Activated T-helper 2 cell treated with anti-CD3 and anti-CD28 coated beads, Interferon-gamma antibody, Interleukin-2, Interleukin-4, amounts not matched to agents 10 μg/mL and 5 μg/mL and 100 μg/mL, durations not matched to agents 14 hours and 24 hours and 36 hours (primary cell): ENCODE measurements at regions not wholly inside any gene's neighbourhood (a gene's known extent, or its start where the extent isn't known, plus 50 kb on each side); places are given as distances from the start of the nearest gene placed in this dataset.

Experiments
- DNase-seq: peaks from one replicate; pipeline ENCODE4 v3.0.0; 2021; ENCODE audit warnings: low spot score
- H3K27ac Mint-ChIP-seq: one replicate; pipeline ENCODE4 v1.8.0; 2021; ENCODE audit warnings: mixed read lengths
- H3K27me3 Mint-ChIP-seq: one replicate; pipeline ENCODE4 v1.8.0; 2021; ENCODE audit warnings: low read depth, mixed read lengths
- H3K36me3 Mint-ChIP-seq: one replicate; pipeline ENCODE4 v1.8.0; 2021; ENCODE audit warnings: low read depth, mixed read lengths
- H3K4me1 Mint-ChIP-seq: one replicate; pipeline ENCODE4 v1.8.0; 2021; ENCODE audit warnings: low read depth, mixed read lengths
- H3K4me3 Mint-ChIP-seq: one replicate; pipeline ENCODE4 v1.8.0; 2021; ENCODE audit warnings: low read depth, mild to moderate bottlenecking, moderate library complexity, mixed read lengths
- H3K9me3 Mint-ChIP-seq: one replicate; pipeline ENCODE4 v1.8.0; 2021; ENCODE audit warnings: mixed read lengths
- intact Hi-C: fragments of 100-400 bp; cut with micrococcal nuclease; formaldehyde crosslinking; loops from one replicate; pipeline ENCODE4 v1.15.1; 2023

DNA sequence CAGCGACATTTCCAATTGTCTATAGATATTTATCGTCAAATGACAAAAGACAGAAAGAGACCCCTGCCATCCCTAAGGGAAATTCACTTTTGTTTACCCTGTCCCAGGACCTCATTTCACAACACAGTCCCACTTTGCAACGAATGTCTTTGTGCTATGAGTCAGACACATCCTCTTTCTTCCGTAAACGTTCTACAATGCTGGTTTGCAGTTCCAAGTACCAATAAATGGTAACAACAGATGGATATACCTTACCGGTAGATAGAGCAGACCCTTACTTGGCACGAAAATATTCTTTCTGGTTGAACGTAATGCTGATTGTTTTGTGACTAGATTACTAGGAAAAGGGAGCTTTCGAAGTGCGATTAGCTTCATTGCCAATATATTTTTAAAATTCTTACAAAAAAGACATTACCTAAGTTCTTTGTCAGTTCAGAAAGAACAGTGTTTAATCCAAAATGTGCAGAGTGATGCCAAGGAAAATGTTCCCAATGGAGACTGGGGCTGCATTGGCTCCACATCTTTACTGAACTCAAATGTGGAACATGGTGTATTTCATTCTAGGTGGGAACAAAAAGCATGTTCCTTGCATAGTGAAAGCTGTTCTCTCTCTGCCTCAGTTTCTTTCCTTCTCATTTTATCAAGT is 202.5 kb upstream of the SLC27A6 start:
- no peak overlapping the region for H3K27ac Mint-ChIP-seq
- intact Hi-C loops, result no loop called here
- no peaks in the 10 kb centered on the region for H3K27me3 Mint-ChIP-seq
- H3K9me3 Mint-ChIP-seq, result no peaks in the 10 kb centered on the region
- DNase-seq, result no peak
- H3K4me3 Mint-ChIP-seq, result no peak overlapping the region
- no peaks in the 10 kb centered on the region for H3K36me3 Mint-ChIP-seq
- no peaks in the 10 kb centered on the region for H3K4me1 Mint-ChIP-seq

DNA sequence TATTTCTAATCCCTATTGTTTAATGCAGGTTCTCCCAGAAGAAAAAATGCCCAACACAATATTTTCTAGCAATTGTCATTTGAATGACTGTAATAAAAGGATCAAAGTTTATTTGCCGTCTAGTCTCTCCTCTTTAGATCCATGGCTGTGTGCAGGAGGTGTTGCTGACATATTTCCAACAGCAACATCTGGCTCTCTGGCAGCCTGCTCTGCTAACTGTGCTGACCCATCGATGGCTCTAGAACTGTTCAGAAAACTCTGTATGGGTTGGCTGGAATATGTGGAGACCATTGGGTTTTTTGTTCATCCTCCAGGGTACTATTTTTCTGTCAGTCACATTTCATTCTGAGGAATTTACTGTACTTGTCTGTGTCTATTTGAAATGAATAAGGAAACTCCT is 202.0 kb upstream of the SLC27A6 start:
- Mint-ChIP-seq H3K9me3 (no peaks in the 10 kb centered on the region), H3K27ac (no peak overlapping the region), H3K27me3 (no peaks in the 10 kb centered on the region), H3K4me1 (no peaks in the 10 kb centered on the region), H3K4me3 (no peak overlapping the region), H3K36me3 (no peaks in the 10 kb centered on the region)
- DNase-seq, result no peak
- intact Hi-C loops, result no loop called here

DNA sequence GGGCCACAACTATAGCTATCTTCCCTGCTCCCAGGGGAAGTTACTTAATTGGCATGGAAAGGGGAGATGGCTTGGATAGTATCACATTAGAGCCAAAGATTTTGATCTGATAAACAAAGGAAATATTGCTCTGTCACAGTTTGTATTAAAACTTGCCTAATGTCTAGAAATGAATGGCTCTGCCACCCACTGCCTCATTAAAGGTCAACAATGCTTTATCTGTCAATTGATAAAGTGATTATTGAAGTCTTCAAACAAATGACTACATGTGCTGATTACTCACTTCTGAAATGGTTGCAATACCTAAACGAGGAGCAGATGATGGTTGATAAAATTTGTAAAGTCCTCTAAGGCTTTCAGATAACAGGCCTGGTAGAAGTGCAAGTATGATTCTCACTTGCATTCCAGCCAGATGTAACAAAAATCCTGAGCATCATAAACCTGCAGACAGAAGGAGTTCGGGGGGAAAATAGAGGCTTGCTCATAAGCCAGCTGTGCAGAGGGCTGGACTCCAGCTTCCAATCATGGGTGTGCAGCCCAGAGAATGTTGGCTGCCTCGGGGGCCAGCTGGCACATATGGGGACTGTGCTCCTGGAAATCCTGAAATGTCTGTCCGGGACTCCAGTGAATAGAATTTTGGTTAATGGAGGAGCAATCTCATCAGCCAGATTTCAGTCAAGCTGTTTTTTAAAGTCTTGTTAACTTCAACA is 200.5 kb upstream of the SLC27A6 start:
- intact Hi-C loops, result no loop called here
- Mint-ChIP-seq H3K36me3 (no peaks in the 10 kb centered on the region), H3K9me3 (no peaks in the 10 kb centered on the region), H3K4me3 (no peak overlapping the region), H3K27ac (no peak overlapping the region), H3K4me1 (no peaks in the 10 kb centered on the region), H3K27me3 (no peaks in the 10 kb centered on the region)
- no peak for DNase-seq

GRCh38 chr5:128765448-128766061 is 199.7 kb upstream of the SLC27A6 start:
- H3K9me3 Mint-ChIP-seq, result no peaks in the 10 kb centered on the region
- H3K36me3 Mint-ChIP-seq, result no peaks in the 10 kb centered on the region
- DNase-seq, result no peak
- H3K4me3 Mint-ChIP-seq, result no peak overlapping the region
- no peaks in the 10 kb centered on the region for H3K27me3 Mint-ChIP-seq
- H3K4me1 Mint-ChIP-seq, result no peaks in the 10 kb centered on the region
- intact Hi-C loops, result no loop called here
- no peak overlapping the region for H3K27ac Mint-ChIP-seq

GRCh38 chr5:128766406-128766805 is 198.9 kb upstream of the SLC27A6 start:
- DNase-seq, result no peak
- no peak overlapping the region for H3K27ac Mint-ChIP-seq
- no peaks in the 10 kb centered on the region for H3K4me1 Mint-ChIP-seq
- no peaks in the 10 kb centered on the region for H3K27me3 Mint-ChIP-seq
- H3K9me3 Mint-ChIP-seq, result no peaks in the 10 kb centered on the region
- no peaks in the 10 kb centered on the region for H3K36me3 Mint-ChIP-seq
- H3K4me3 Mint-ChIP-seq, result no peak overlapping the region
- intact Hi-C loops, result no loop called here

- no peaks in the 10 kb centered on the region for H3K36me3 Mint-ChIP-seq
- H3K27ac Mint-ChIP-seq, result no peak overlapping the region
- peaks cover 7% of the 10 kb centered on the region for H3K27me3 Mint-ChIP-seq
- DNase-seq, result no peak
- intact Hi-C loops, result no loop called here
- no peaks in the 10 kb centered on the region for H3K4me1 Mint-ChIP-seq
- H3K9me3 Mint-ChIP-seq, result no peaks in the 10 kb centered on the region
- H3K4me3 Mint-ChIP-seq, result no peak overlapping the region
Observed at GRCh38 chr5:128770907-128771306, 194.4 kb upstream of the SLC27A6 start.

DNA sequence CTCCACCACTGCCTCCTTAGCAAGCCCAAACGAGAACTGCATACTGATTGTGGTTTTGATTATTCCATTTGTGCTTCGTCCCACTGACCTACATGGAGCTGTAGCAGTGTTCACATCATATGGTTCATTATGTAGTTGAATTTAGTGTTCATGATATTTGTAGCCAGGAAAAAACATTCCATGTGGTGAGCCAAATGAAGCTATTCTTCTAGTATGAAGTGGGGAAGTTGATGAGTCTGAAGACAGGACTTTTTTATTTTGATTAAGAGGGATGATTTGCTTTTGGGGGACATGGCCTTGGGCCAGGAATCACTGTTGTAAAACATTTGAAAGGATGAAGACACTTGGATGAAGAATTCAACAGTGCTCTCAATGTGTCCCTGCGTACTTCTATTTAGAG is 192.9 kb upstream of the SLC27A6 start:
- Mint-ChIP-seq H3K27me3 (peaks cover 7% of the 10 kb centered on the region), H3K36me3 (no peaks in the 10 kb centered on the region), H3K4me1 (peaks cover 9% of the 10 kb centered on the region), H3K27ac (no peak overlapping the region), H3K9me3 (no peaks in the 10 kb centered on the region), H3K4me3 (no peak overlapping the region)
- intact Hi-C loops, result no loop called here
- DNase-seq, result no peak

DNA sequence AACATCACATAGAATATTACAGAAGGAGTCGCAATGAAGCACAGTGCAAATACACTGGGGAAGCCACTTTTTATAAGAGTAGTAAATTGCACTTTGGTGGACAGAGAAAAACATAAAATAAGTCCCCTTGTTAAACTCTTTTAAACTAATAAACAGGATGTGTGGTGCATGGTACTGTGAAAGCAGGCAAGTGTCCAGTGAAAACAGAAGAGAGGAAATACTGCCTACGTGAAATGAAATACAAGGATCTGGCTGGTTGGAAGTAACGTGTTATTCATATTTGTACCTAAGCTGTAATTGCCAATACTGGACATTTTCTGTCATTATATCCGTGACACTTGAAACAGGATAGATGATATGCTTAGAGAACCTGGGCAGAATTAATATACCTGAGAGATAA is 191.9 kb upstream of the SLC27A6 start:
- no peak overlapping the region for H3K4me3 Mint-ChIP-seq
- peaks cover 13% of the 10 kb centered on the region for H3K4me1 Mint-ChIP-seq
- H3K9me3 Mint-ChIP-seq, result no peaks in the 10 kb centered on the region
- H3K27ac Mint-ChIP-seq, result no peak overlapping the region
- peaks cover 7% of the 10 kb centered on the region for H3K27me3 Mint-ChIP-seq
- no peak for DNase-seq
- intact Hi-C loops, result no loop called here
- no peaks in the 10 kb centered on the region for H3K36me3 Mint-ChIP-seq

GRCh38 chr5:128774605-128775004 is 190.7 kb upstream of the SLC27A6 start:
- Mint-ChIP-seq H3K4me3 (no peak overlapping the region), H3K4me1 (peaks cover 13% of the 10 kb centered on the region), H3K27ac (no peak overlapping the region), H3K9me3 (no peaks in the 10 kb centered on the region), H3K36me3 (no peaks in the 10 kb centered on the region), H3K27me3 (peaks cover 7% of the 10 kb centered on the region)
- no peak for DNase-seq
- intact Hi-C loops, result no loop called here

- Mint-ChIP-seq H3K36me3 (no peaks in the 10 kb centered on the region), H3K27me3 (peaks cover 7% of the 10 kb centered on the region), H3K4me3 (no peak overlapping the region), H3K27ac (no peak overlapping the region), H3K4me1 (peaks cover 13% of the 10 kb centered on the region), H3K9me3 (no peaks in the 10 kb centered on the region)
- intact Hi-C loops, result no loop called here
- no peak for DNase-seq
Observed at GRCh38 chr5:128775558-128775957, 189.7 kb upstream of the SLC27A6 start.

GRCh38 chr5:128777052-128777451 is 188.2 kb upstream of the SLC27A6 start:
- H3K36me3 Mint-ChIP-seq, result no peaks in the 10 kb centered on the region
- H3K9me3 Mint-ChIP-seq, result no peaks in the 10 kb centered on the region
- peaks cover 7% of the 10 kb centered on the region for H3K27me3 Mint-ChIP-seq
- H3K4me3 Mint-ChIP-seq, result no peak overlapping the region
- intact Hi-C loops, result no loop called here
- no peak overlapping the region for H3K27ac Mint-ChIP-seq
- peaks cover 13% of the 10 kb centered on the region for H3K4me1 Mint-ChIP-seq
- DNase-seq, result no peak

DNA sequence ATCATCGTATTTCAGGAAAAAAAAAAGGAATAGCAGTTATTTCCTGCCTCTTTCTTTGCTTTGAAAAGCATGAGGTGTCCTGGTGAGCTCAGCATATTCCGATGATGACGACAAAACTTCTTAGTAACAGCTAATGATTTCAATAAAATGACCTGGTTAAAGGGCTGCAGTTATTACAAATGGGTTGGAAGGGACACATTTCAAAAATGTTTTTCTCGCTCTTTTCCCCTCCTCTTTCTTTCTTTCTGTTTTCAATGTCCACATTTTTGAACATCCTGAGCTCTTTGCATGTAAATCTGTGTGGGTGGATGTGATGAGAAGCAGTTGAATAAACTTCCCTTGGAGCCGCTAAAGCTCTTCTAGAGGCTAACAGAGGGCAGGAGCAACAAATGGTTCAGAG is 186.8 kb upstream of the SLC27A6 start:
- intact Hi-C loops, result no loop called here

DNA sequence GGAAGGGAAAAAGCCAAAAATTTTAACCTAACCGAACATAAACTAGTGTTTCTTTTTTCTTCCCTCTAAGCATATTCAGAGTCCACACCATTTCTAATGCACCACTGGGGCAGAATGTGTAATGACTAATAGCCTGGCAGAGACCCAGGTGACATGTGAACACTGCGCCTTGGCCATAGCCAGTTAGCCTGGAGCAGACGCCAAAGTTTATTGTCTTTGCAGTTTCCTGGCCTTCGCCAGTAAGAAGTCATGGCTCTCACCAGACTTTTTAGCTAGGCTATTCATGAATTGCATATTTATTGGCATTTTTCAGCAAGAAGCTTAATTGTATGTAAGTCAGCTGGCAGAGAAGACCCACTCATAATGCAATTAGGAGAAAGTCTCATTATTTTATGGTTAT is 182.8 kb upstream of the SLC27A6 start:
- DNase-seq, result no peak
- H3K4me3 Mint-ChIP-seq, result no peak overlapping the region
- H3K4me1 Mint-ChIP-seq, result peaks cover 3% of the 10 kb centered on the region
- no peaks in the 10 kb centered on the region for H3K36me3 Mint-ChIP-seq
- no peak overlapping the region for H3K27ac Mint-ChIP-seq
- intact Hi-C loops, result no loop called here
- H3K9me3 Mint-ChIP-seq, result no peaks in the 10 kb centered on the region
- no peaks in the 10 kb centered on the region for H3K27me3 Mint-ChIP-seq

More for the DNA sequence above, 186.8 kb upstream of the SLC27A6 start:
- DNase-seq, result no peak
- Mint-ChIP-seq H3K9me3 (no peaks in the 10 kb centered on the region), H3K27me3 (peaks cover 5% of the 10 kb centered on the region), H3K36me3 (no peaks in the 10 kb centered on the region), H3K4me1 (peaks cover 13% of the 10 kb centered on the region), H3K4me3 (no peak overlapping the region), H3K27ac (no peak overlapping the region)
